A549 (cell line): ENCODE measurements at regions not wholly inside any gene's neighbourhood (a gene's known extent, or its start where the extent isn't known, plus 50 kb on each side); places are given as distances from the start of the nearest gene placed in this dataset.

ENCODE experiments used
- ATAC-seq, 2 experiments: fragments of 200-7000 bp in 1 of 2; fragments of >200 bp in 1 of 2; cut with Nextera tagmentation in 1 of 2; cut with Tn5 transposase in 1 of 2; 3 replicates each; pipeline versions ENCODE4 v1.8.0 to v1.9.1; 2018 to 2020; ENCODE audit warnings: mild to moderate bottlenecking in 1 of 2, moderate library complexity in 1 of 2
- CTCF ChIA-PET: fragments of 300-600 bp; sonication (Branson Sonifier 250); formaldehyde crosslinking; extraction: SDS; loops from one replicate; lab custom pipeline; 2021; ENCODE audit warnings: antibody characterized with exemption, inconsistent platforms; lab: Yijun Ruan, JAX
- POLR2A ChIA-PET: fragments of 350-600 bp; formaldehyde crosslinking; extraction: SDS; loops from one replicate; lab custom pipeline; 2021; ENCODE audit warnings: antibody characterized with exemption, inconsistent platforms; lab: Yijun Ruan, JAX
- DNase-seq, 2 experiments: peaks; one replicate each; pipeline versions ENCODE4 v3.0.0 to v3.0.0-alpha.2; 2011 to 2016; ENCODE audit warnings: low read depth in 1 of 2, low spot score in 1 of 2
- FAIRE-seq: peaks from 2 replicates; lab custom pipeline; 2011; peaks lifted over from hg19 to GRCh38; lab: Jason Lieb, UNC
- H3K27ac ChIP-seq, 2 experiments: fragments of >200 bp; sonication (Bioruptor Twin); formaldehyde crosslinking; 3 replicates each; pipeline ENCODE4 v1.5.1; 2016 to 2017
- H3K4me1 ChIP-seq: fragments of >200 bp; sonication (Bioruptor Twin); formaldehyde crosslinking; 3 replicates; pipeline ENCODE4 v1.6.1; 2016
- H3K4me2 ChIP-seq: fragments of >200 bp; sonication (Bioruptor Twin); formaldehyde crosslinking; 3 replicates; pipeline ENCODE4 v1.6.1; 2016
- H3K4me3 ChIP-seq: fragments of >200 bp; sonication (Bioruptor Twin); formaldehyde crosslinking; 3 replicates; pipeline ENCODE4 v1.5.1; 2016
- H3K9me3 ChIP-seq: fragments of >200 bp; sonication (Bioruptor Twin); formaldehyde crosslinking; 3 replicates; pipeline ENCODE4 v1.6.1; 2016
- BCL3 ChIP-seq: fragments of >200 bp; sonication (Bioruptor Twin); formaldehyde crosslinking; IDR thresholded peaks from 3 replicates; pipeline ENCODE4 v1.6.1; 2016
- BHLHE40 ChIP-seq: IDR thresholded peaks from 2 replicates; pipeline ENCODE4 v1.6.1; 2012; ENCODE audit warnings: low read depth, low read length, inconsistent platforms
- CBX8 ChIP-seq: fragments of 200-600 bp; sonication (generic); IDR thresholded peaks from 2 replicates; pipeline ENCODE4 v1.6.1; 2016
- CEBPB ChIP-seq, 2 experiments: fragments of >200 bp in 1 of 2; sonication (Bioruptor Twin) in 1 of 2; formaldehyde crosslinking in 1 of 2; IDR thresholded peaks; 2 replicates each; pipeline ENCODE4 v1.6.1; 2012 to 2016
- CHD4 ChIP-seq: fragments of 200-600 bp; sonication (generic); IDR thresholded peaks from 2 replicates; pipeline ENCODE4 v1.6.1; 2016; ENCODE audit warnings: antibody characterized with exemption, mild to moderate bottlenecking, borderline replicate concordance
- E2F6 ChIP-seq: IDR thresholded peaks from 2 replicates; pipeline ENCODE4 v1.6.1; 2012; ENCODE audit warnings: low read depth, borderline replicate concordance
- EP300 ChIP-seq, 2 experiments: fragments of >200 bp; sonication (Bioruptor Twin); formaldehyde crosslinking; IDR thresholded peaks; 2 replicates in 1 of 2; 3 replicates in 1 of 2; pipeline ENCODE4 v1.6.1; 2016 to 2017
- HDAC2 ChIP-seq: fragments of 200-600 bp; sonication (generic); IDR thresholded peaks from 2 replicates; pipeline ENCODE4 v1.6.1; 2016
- HEYL ChIP-seq: fragments of 250-450 bp; sonication (Bioruptor Pico); IDR thresholded peaks from 2 replicates; pipeline ENCODE4 v1.8.0; 2021; ENCODE audit warnings: mild to moderate bottlenecking, moderate library complexity
- HMGXB4 ChIP-seq: fragments of 250-450 bp; sonication (Bioruptor Pico); IDR thresholded peaks from 2 replicates; pipeline ENCODE4 v1.5.0; 2021; ENCODE audit warnings: mild to moderate bottlenecking, moderate library complexity, borderline replicate concordance
- HOXA7 ChIP-seq: fragments of 250-450 bp; sonication (Bioruptor Pico); IDR thresholded peaks from 2 replicates; pipeline ENCODE4 v1.5.0; 2020; ENCODE audit warnings: mild to moderate bottlenecking, moderate library complexity
- HOXB13 ChIP-seq: fragments of 250-450 bp; sonication (Bioruptor Pico); IDR thresholded peaks from 2 replicates; pipeline ENCODE4 v1.5.0; 2020; ENCODE audit warnings: low read depth, mild to moderate bottlenecking, moderate library complexity
- HOXB5 ChIP-seq: fragments of 250-450 bp; sonication (Bioruptor Pico); IDR thresholded peaks from 2 replicates; pipeline ENCODE4 v1.5.0; 2020; ENCODE audit warnings: mild to moderate bottlenecking, moderate library complexity
- KDM1A ChIP-seq: fragments of 200-600 bp; sonication (generic); IDR thresholded peaks from 2 replicates; pipeline ENCODE4 v1.6.1; 2016; ENCODE audit warnings: low read depth, mild to moderate bottlenecking
- MAFK ChIP-seq: fragments of 450-650 bp; IDR thresholded peaks from 2 replicates; pipeline ENCODE4 v1.6.1; 2014; ENCODE audit not compliant: partially characterized antibody
- MAZ ChIP-seq: fragments of 150-350 bp; IDR thresholded peaks from 2 replicates; pipeline ENCODE4 v1.6.1; 2014; ENCODE audit warnings: antibody characterized with exemption, low read depth, low read length, borderline replicate concordance
- PBX3 ChIP-seq: IDR thresholded peaks from 2 replicates; pipeline ENCODE4 v1.6.1; 2012
- PHF8 ChIP-seq: fragments of 200-600 bp; sonication (generic); IDR thresholded peaks from 2 replicates; pipeline ENCODE4 v1.6.1; 2016; ENCODE audit warnings: low read depth, mild to moderate bottlenecking, antibody characterized with exemption, moderate library complexity, borderline replicate concordance
- POLR2A ChIP-seq: IDR thresholded peaks from 2 replicates; pipeline ENCODE4 v1.6.1; 2012; ENCODE audit warnings: mild to moderate bottlenecking, low read length
- RAD21 ChIP-seq, 2 experiments: fragments of >200 bp in 1 of 2; sonication (Bioruptor Twin) in 1 of 2; formaldehyde crosslinking in 1 of 2; IDR thresholded peaks in 1 of 2; conservative IDR thresholded peaks in 1 of 2; 2 replicates in 1 of 2; 3 replicates in 1 of 2; pipeline ENCODE4 v1.6.1; 2012 to 2018; ENCODE audit warnings: inconsistent platforms in 1 of 2
- REST ChIP-seq: fragments of 200-600 bp; sonication (generic); IDR thresholded peaks from 2 replicates; pipeline ENCODE4 v1.6.1; 2016; ENCODE audit warnings: antibody characterized with exemption, mild to moderate bottlenecking, moderate library complexity
- RNF2 ChIP-seq: fragments of 200-600 bp; sonication (generic); IDR thresholded peaks from 2 replicates; pipeline ENCODE4 v1.6.1; 2016; ENCODE audit warnings: low read depth, mild to moderate bottlenecking, antibody characterized with exemption, moderate library complexity, borderline replicate concordance
- TP53 ChIP-seq: fragments of 250-450 bp; sonication (Bioruptor Pico); IDR thresholded peaks from 2 replicates; pipeline ENCODE4 v1.5.0; 2021; ENCODE audit warnings: mild to moderate bottlenecking, moderate library complexity
- USF2 ChIP-seq: fragments of 450-650 bp; IDR thresholded peaks from 2 replicates; pipeline ENCODE4 v1.6.1; 2014; ENCODE audit warnings: antibody characterized with exemption
- WGBS: methylation state at CpG from one replicate; pipeline ENCODE4 v1.1.6; 2017; ENCODE audit errors: missing lambda C conversion rate; 5-methylcytosine and 5-hydroxymethylcytosine counted together

- Histone ChIP-seq H3K27ac (no peak overlapping the region), H3K4me1 (no peaks in the 10 kb centered on the region), H3K4me2 (no peak overlapping the region), H3K9me3 (no peaks in the 10 kb centered on the region), H3K4me3 (no peak overlapping the region)
- ATAC-seq (no peak), FAIRE-seq (no peak)
- WGBS, result 20% methylated on average over 12 of the region's 12 CpGs
- CTCF ChIA-PET, result no interaction called here
- POLR2A ChIA-PET, result no interaction called here
- TF ChIP-seq MAFK (no peak), TP53 (CRISPR knock-in tag) (no peak), CEBPB (IDR thresholded peaks at IDR 0.05) (no peak), MAZ (no peak), USF2 (no peak), EP300 (IDR thresholded peaks at IDR 0.05) (no peak)
- TF ChIP-seq, all 56 proteins: peak for 0
- no peak for DNase-seq
Measured at GRCh38 chr18:78180741-78181140, 798.9 kb upstream of the SALL3 start.

GRCh38 chr18:78183815-78184214 is 795.8 kb upstream of the SALL3 start:
- Histone ChIP-seq H3K27ac (no peak overlapping the region), H3K9me3 (no peaks in the 10 kb centered on the region), H3K4me2 (no peak overlapping the region), H3K4me1 (no peaks in the 10 kb centered on the region), H3K4me3 (no peak overlapping the region)
- FAIRE-seq (no peak), DNase-seq (no peak), ATAC-seq (no peak)
- TF ChIP-seq BHLHE40, result no peak
- TF ChIP-seq HMGXB4 (CRISPR knock-in tag), result no peak
- TF ChIP-seq PBX3, result no peak
- no peak for TF ChIP-seq REST
- no peak for TF ChIP-seq HEYL (CRISPR knock-in tag)
- no peak for TF ChIP-seq HOXA7 (CRISPR knock-in tag)
- TF ChIP-seq USF2, result no peak
- POLR2A ChIA-PET, result no interaction called here
- CTCF ChIA-PET, result no interaction called here

- H3K27ac ChIP-seq, result no peak overlapping the region
- H3K9me3 ChIP-seq, result no peaks in the 10 kb centered on the region
- no peak overlapping the region for H3K4me2 ChIP-seq
- no peaks in the 10 kb centered on the region for H3K4me1 ChIP-seq
- ChIA-PET POLR2A (no interaction called here), CTCF (no interaction called here)
- no peak for TF ChIP-seq KDM1A
- TF ChIP-seq HDAC2, result no peak
- TF ChIP-seq HEYL (CRISPR knock-in tag), result no peak
- no peak for TF ChIP-seq CHD4
- no peak for TF ChIP-seq MAFK
- no peak for TF ChIP-seq RAD21 (conservative IDR thresholded peaks at IDR 0.05 in 1 of 2, IDR thresholded peaks at IDR 0.05 in 1 of 2)
- no peak for TF ChIP-seq E2F6
- no peak for TF ChIP-seq POLR2A
- no peak for TF ChIP-seq CBX8
- no peak for TF ChIP-seq BCL3
- TF ChIP-seq PHF8, result no peak
- no peak for TF ChIP-seq EP300 (IDR thresholded peaks at IDR 0.05)
- no peak for TF ChIP-seq HOXB13 (CRISPR knock-in tag)
- TF ChIP-seq HOXB5, result no peak
- TF ChIP-seq RNF2, result no peak
- DNase-seq (no peak), FAIRE-seq (no peak), ATAC-seq (no peak)
- no peak overlapping the region for H3K4me3 ChIP-seq
- WGBS, result 23% methylated on average over 4 of the region's 4 CpGs
Measured at GRCh38 chr18:78191276-78191675, 788.3 kb upstream of the SALL3 start.
